Astrocyte of the cerebellum (primary cell): ENCODE measurements at regions not wholly inside any gene's neighbourhood (a gene's known extent, or its start where the extent isn't known, plus 50 kb on each side); places are given as distances from the start of the nearest gene placed in this dataset.

ENCODE experiments used
- DNase-seq: peaks from one replicate; pipeline ENCODE4 v3.0.0-alpha.2; 2011; ENCODE audit warnings: low read depth
- H3K4me3 ChIP-seq: 2 replicates; pipeline ENCODE4 v1.5.1; 2011; ENCODE audit warnings: mild to moderate bottlenecking, low read depth, low read length, moderate library complexity
- CTCF ChIP-seq: IDR thresholded peaks from 2 replicates; pipeline ENCODE4 v1.5.1; 2012; ENCODE audit warnings: low read length, low read depth, moderate library complexity, mild to moderate bottlenecking; ENCODE audit errors: missing control alignments
- in situ Hi-C: cut with HindIII; loops from 2 replicates; pipeline ENCODE4 v1.10.0; 2017; ENCODE audit warnings: low sequenced_read_pairs

- H3K4me3 ChIP-seq = no peak overlapping the region
- no peak for TF ChIP-seq CTCF
- in situ Hi-C loops = no loop called here
- no peak for DNase-seq
These were observed 322.8 kb downstream of the UACA start for GRCh38 chr15:70440416-70441138.

- no peak overlapping the region for H3K4me3 ChIP-seq
- in situ Hi-C loops = no loop called here
- DNase-seq = no peak
- TF ChIP-seq CTCF = no peak
These were observed 323.5 kb downstream of the UACA start for GRCh38 chr15:70439880-70440279.

GRCh38 chr15:70439304-70439877 is 324.0 kb downstream of the UACA start:
- DNase-seq = no peak
- in situ Hi-C loops = no loop called here
- no peak overlapping the region for H3K4me3 ChIP-seq
- no peak for TF ChIP-seq CTCF

GRCh38 chr15:70438776-70439175 is 324.6 kb downstream of the UACA start:
- no peak overlapping the region for H3K4me3 ChIP-seq
- no peak for TF ChIP-seq CTCF
- in situ Hi-C loops = no loop called here
- DNase-seq = no peak

- no peak overlapping the region for H3K4me3 ChIP-seq
- in situ Hi-C loops = no loop called here
- no peak for TF ChIP-seq CTCF
- no peak for DNase-seq
These were observed 325.4 kb downstream of the UACA start for GRCh38 chr15:70437882-70438451.

GRCh38 chr15:70437089-70437488 is 326.3 kb downstream of the UACA start:
- no peak for DNase-seq
- in situ Hi-C loops = no loop called here
- H3K4me3 ChIP-seq = no peak overlapping the region
- TF ChIP-seq CTCF = no peak
